ENCODE measurements at regions not wholly inside any gene's neighbourhood (a gene's known extent, or its start where the extent isn't known, plus 50 kb on each side); places are given as distances from the start of the nearest gene placed in this dataset.

GRCh38 chr13:106963151-106963550 lies 395.2 kb upstream of the ARGLU1 start:
- TF ChIP-seq CTCF (IDR thresholded peaks at IDR 0.05; ENCODE audit: insufficient read depth, low read depth, low read length) (no peak), EZH2 (IDR thresholded peaks at IDR 0.05; ENCODE audit: insufficient read depth, low read length) (no peak)

Measured in astrocyte (in vitro differentiated cells and primary cell).